HEK293T (cell line): ENCODE measurements at regions not wholly inside any gene's neighbourhood (a gene's known extent, or its start where the extent isn't known, plus 50 kb on each side); places are given as distances from the start of the nearest gene placed in this dataset.
"Not testable (repeated sequence)": the region's sequence is repeated elsewhere in the genome, so short reads cannot be mapped to it uniquely, and the experiment has no call there.

ENCODE experiments used
- CTCF ChIA-PET: fragments of 350-600 bp; formaldehyde crosslinking; extraction: SDS; loops from one replicate; lab custom pipeline; 2021; ENCODE audit warnings: antibody characterized with exemption, inconsistent platforms; lab: Yijun Ruan, JAX
- POLR2A ChIA-PET: fragments of 350-600 bp; formaldehyde crosslinking; extraction: SDS; loops from one replicate; lab custom pipeline; 2020; ENCODE audit warnings: antibody characterized with exemption, inconsistent platforms; lab: Yijun Ruan, JAX
- DNase-seq: peaks from one replicate; pipeline ENCODE4 v3.0.0; 2012; ENCODE audit warnings: mixed read lengths; ENCODE audit errors: extremely low spot score
- ARNT ChIP-seq: fragments of 450-650 bp; IDR thresholded peaks from 2 replicates; pipeline ENCODE4 v1.6.1; 2017; ENCODE audit warnings: mild to moderate bottlenecking
- BHLHE40 ChIP-seq: fragments of 450-650 bp; IDR thresholded peaks from 2 replicates; pipeline ENCODE4 v1.6.1; 2016; ENCODE audit warnings: mild to moderate bottlenecking, moderate library complexity, borderline replicate concordance
- CTBP1 ChIP-seq: fragments of 450-650 bp; IDR thresholded peaks from 2 replicates; pipeline ENCODE4 v1.6.1; 2016; ENCODE audit warnings: borderline replicate concordance
- ELF4 ChIP-seq: fragments of 450-650 bp; IDR thresholded peaks from 2 replicates; pipeline ENCODE4 v1.6.1; 2017; ENCODE audit warnings: antibody characterized with exemption
- FOXA1 ChIP-seq: fragments of 450-650 bp; IDR thresholded peaks from 2 replicates; pipeline ENCODE4 v1.6.1; 2016; ENCODE audit warnings: mild to moderate bottlenecking
- FOXK2 ChIP-seq: fragments of 450-650 bp; IDR thresholded peaks from 2 replicates; pipeline ENCODE4 v1.6.1; 2016; ENCODE audit warnings: mild to moderate bottlenecking
- FOXM1 ChIP-seq: fragments of 450-650 bp; IDR thresholded peaks from 2 replicates; pipeline ENCODE4 v1.6.1; 2017; ENCODE audit warnings: mild to moderate bottlenecking, borderline replicate concordance
- HDGF ChIP-seq: fragments of 450-650 bp; IDR thresholded peaks from 2 replicates; pipeline ENCODE4 v1.6.1; 2017; ENCODE audit warnings: antibody characterized with exemption, borderline replicate concordance
- L3MBTL2 ChIP-seq: fragments of 450-650 bp; conservative IDR thresholded peaks from 2 replicates; pipeline ENCODE4 v1.6.1; 2016; ENCODE audit warnings: mild to moderate bottlenecking
- LEF1 ChIP-seq: fragments of 450-650 bp; IDR thresholded peaks from 2 replicates; pipeline ENCODE4 v1.6.1; 2017; ENCODE audit warnings: mild to moderate bottlenecking, borderline replicate concordance
- NFRKB ChIP-seq: fragments of 450-650 bp; IDR thresholded peaks from 2 replicates; pipeline ENCODE4 v1.6.1; 2016; ENCODE audit warnings: mild to moderate bottlenecking, moderate library complexity
- PKNOX1 ChIP-seq: fragments of 450-650 bp; IDR thresholded peaks from 2 replicates; pipeline ENCODE4 v1.6.1; 2016
- SP1 ChIP-seq: fragments of 450-650 bp; IDR thresholded peaks from 2 replicates; pipeline ENCODE4 v1.6.1; 2017
- SUZ12 ChIP-seq: fragments of 450-650 bp; IDR thresholded peaks from 2 replicates; pipeline ENCODE4 v1.6.1; 2016; ENCODE audit warnings: mild to moderate bottlenecking
- TARDBP ChIP-seq: fragments of 450-650 bp; IDR thresholded peaks from 2 replicates; pipeline ENCODE4 v1.6.1; 2016
- ZNF384 ChIP-seq: fragments of 450-650 bp; IDR thresholded peaks from 2 replicates; pipeline ENCODE4 v1.6.1; 2016

GRCh38 chr6:134389658-134390057, 71.7 kb upstream of the SGK1 start:
- POLR2A ChIA-PET: no interaction called here

GRCh38 chr6:134389129-134389528, 71.2 kb upstream of the SGK1 start:
- POLR2A ChIA-PET: no interaction called here
- CTCF ChIA-PET: interaction anchor here (1.1 kb wide), 1 partner anchor 22 kb away, joined by 5 read pairs; no protein-coding TSS in a partner anchor
- DNase-seq: no peak
- TF ChIP-seq CTBP1: no peak
- TF ChIP-seq SP1: no peak
- TF ChIP-seq NFRKB: no peak
- no peak for TF ChIP-seq BHLHE40
- TF ChIP-seq FOXM1: no peak
- no peak for TF ChIP-seq PKNOX1
- no peak for TF ChIP-seq ELF4
- TF ChIP-seq HDGF: no peak
- TF ChIP-seq LEF1: no peak
- TF ChIP-seq SUZ12: no peak
- no peak for TF ChIP-seq ARNT
- TF ChIP-seq L3MBTL2: no peak
- TF ChIP-seq ZNF384: no peak
- TF ChIP-seq FOXA1: no peak
- TF ChIP-seq FOXK2: no peak
- no peak for TF ChIP-seq TARDBP

More at GRCh38 chr6:134389658-134390057, 71.7 kb upstream of the SGK1 start:
- DNase-seq: no peak
- TF ChIP-seq FOXK2 (no peak), ZNF384 (no peak), FOXA1 (no peak), SUZ12 (no peak), PKNOX1 (no peak), FOXM1 (no peak), ARNT (no peak), L3MBTL2 (no peak), SP1 (no peak), HDGF (no peak), NFRKB (no peak), TARDBP (no peak), ELF4 (no peak), BHLHE40 (no peak), CTBP1 (no peak)
- CTCF ChIA-PET: no interaction called here

GRCh38 chr6:134386482-134386881, 68.6 kb upstream of the SGK1 start:
- CTCF ChIA-PET: not testable (repeated sequence)

GRCh38 chr6:134381959-134382358, 64.0 kb upstream of the SGK1 start:
- DNase-seq: no peak
- ChIA-PET POLR2A (no interaction called here), CTCF (no interaction called here)
- no peak for TF ChIP-seq L3MBTL2
- no peak for TF ChIP-seq CTBP1

More at GRCh38 chr6:134386482-134386881, 68.6 kb upstream of the SGK1 start:
- POLR2A ChIA-PET, DNase-seq: not testable (repeated sequence)

GRCh38 chr6:134379599-134379998, 61.7 kb upstream of the SGK1 start:
- CTCF ChIA-PET: no interaction called here
- POLR2A ChIA-PET: no interaction called here

GRCh38 chr6:134379076-134379475, 61.2 kb upstream of the SGK1 start:
- CTCF ChIA-PET: no interaction called here
- DNase-seq: no peak
- POLR2A ChIA-PET: no interaction called here
- no peak for TF ChIP-seq ARNT
- TF ChIP-seq SP1: no peak
- no peak for TF ChIP-seq CTBP1
- no peak for TF ChIP-seq LEF1
- no peak for TF ChIP-seq FOXK2
- no peak for TF ChIP-seq HDGF
- TF ChIP-seq ELF4: no peak
- no peak for TF ChIP-seq FOXM1
- TF ChIP-seq PKNOX1: no peak
- TF ChIP-seq SUZ12: no peak
- no peak for TF ChIP-seq TARDBP
- no peak for TF ChIP-seq BHLHE40
- no peak for TF ChIP-seq ZNF384
- no peak for TF ChIP-seq L3MBTL2
- TF ChIP-seq NFRKB: no peak

More at GRCh38 chr6:134379599-134379998, 61.7 kb upstream of the SGK1 start:
- no peak for DNase-seq
- TF ChIP-seq BHLHE40: no peak
- TF ChIP-seq ARNT: no peak
- no peak for TF ChIP-seq TARDBP
- no peak for TF ChIP-seq ZNF384

GRCh38 chr6:134378426-134378825, 60.5 kb upstream of the SGK1 start:
- CTCF ChIA-PET: no interaction called here
- POLR2A ChIA-PET: no interaction called here
- TF ChIP-seq CTBP1 (no peak), FOXM1 (no peak), LEF1 (no peak), L3MBTL2 (no peak), SUZ12 (no peak), BHLHE40 (no peak), FOXA1 (no peak), NFRKB (no peak), ARNT (no peak), ZNF384 (no peak)
- DNase-seq: no peak
